SK-N-SH treated with all-trans-retinoic acid at 6 μM for 48 hours (cell line): ENCODE measurements at regions not wholly inside any gene's neighbourhood (a gene's known extent, or its start where the extent isn't known, plus 50 kb on each side); places are given as distances from the start of the nearest gene placed in this dataset.

Source experiments
- ATAC-seq: fragments of 200-7000 bp; cut with Tn5 transposase; 3 replicates; pipeline ENCODE4 v1.9.1; 2020; ENCODE audit warnings: mild to moderate bottlenecking, moderate library complexity
- ARNTL ChIP-seq: fragments of 450-650 bp; formaldehyde crosslinking; IDR thresholded peaks from 2 replicates; pipeline ENCODE4 v1.5.0; 2020; ENCODE audit warnings: low read depth, mild to moderate bottlenecking, moderate library complexity, borderline replicate concordance
- BACH2 ChIP-seq: fragments of 250-450 bp; sonication (Bioruptor Pico); IDR thresholded peaks from 2 replicates; pipeline ENCODE4 v1.9.0; 2021; ENCODE audit warnings: mild to moderate bottlenecking, borderline replicate concordance
- CSDC2 ChIP-seq: fragments of 250-450 bp; sonication (Bioruptor Pico); IDR thresholded peaks from 2 replicates; pipeline ENCODE4 v1.5.0; 2020; ENCODE audit warnings: mild to moderate bottlenecking, moderate library complexity
- ESRRG ChIP-seq: fragments of 250-450 bp; sonication (Bioruptor Pico); IDR thresholded peaks from 2 replicates; pipeline ENCODE4 v1.6.1; 2021; ENCODE audit warnings: mild to moderate bottlenecking
- GLIS3 ChIP-seq: fragments of 250-450 bp; sonication (Bioruptor Pico); IDR thresholded peaks from 2 replicates; pipeline ENCODE4 v1.5.0; 2020; ENCODE audit warnings: mild to moderate bottlenecking, moderate library complexity
- ISL1 ChIP-seq: fragments of 250-450 bp; sonication (Bioruptor Pico); IDR thresholded peaks from 2 replicates; pipeline ENCODE4 v2.1.2; 2022; ENCODE audit warnings: mild to moderate bottlenecking, moderate library complexity
- OSR1 ChIP-seq: fragments of 250-450 bp; sonication (Bioruptor Pico); IDR thresholded peaks from 2 replicates; pipeline ENCODE4 v1.8.0; 2022; ENCODE audit warnings: moderate library complexity, mild to moderate bottlenecking, inconsistent platforms
- PPARA ChIP-seq: fragments of 250-450 bp; sonication (Bioruptor Pico); IDR thresholded peaks from 2 replicates; pipeline ENCODE4 v1.5.0; 2020; ENCODE audit warnings: mild to moderate bottlenecking, borderline replicate concordance
- RARB ChIP-seq: fragments of 250-450 bp; sonication (Bioruptor Pico); IDR thresholded peaks from 2 replicates; pipeline ENCODE4 v1.8.0; 2021; ENCODE audit warnings: mild to moderate bottlenecking, moderate library complexity
- SNAI2 ChIP-seq: fragments of 250-450 bp; sonication (Bioruptor Pico); IDR thresholded peaks from 2 replicates; pipeline ENCODE4 v1.5.0; 2020; ENCODE audit warnings: mild to moderate bottlenecking, moderate library complexity
- TCF4 ChIP-seq: fragments of 250-450 bp; sonication (Bioruptor Pico); IDR thresholded peaks from 2 replicates; pipeline ENCODE4 v1.8.0; 2021; ENCODE audit warnings: mild to moderate bottlenecking, moderate library complexity, borderline replicate concordance
- TOX ChIP-seq: fragments of 250-450 bp; sonication (Bioruptor Pico); IDR thresholded peaks from 2 replicates; pipeline ENCODE4 v1.8.0; 2021; ENCODE audit warnings: mild to moderate bottlenecking, moderate library complexity, borderline replicate concordance
- ZC3H10 ChIP-seq: fragments of 250-450 bp; sonication (Bioruptor Pico); IDR thresholded peaks from 2 replicates; pipeline ENCODE4 v1.5.1; 2021; ENCODE audit warnings: mild to moderate bottlenecking, moderate library complexity
- ZFP3 ChIP-seq: fragments of 250-450 bp; sonication (Bioruptor Pico); IDR thresholded peaks from 2 replicates; pipeline ENCODE4 v1.5.0; 2020; ENCODE audit warnings: mild to moderate bottlenecking, moderate library complexity
- ZFP30 ChIP-seq: fragments of 450-650 bp; formaldehyde crosslinking; IDR thresholded peaks from 2 replicates; pipeline ENCODE4 v1.5.0; 2022; ENCODE audit warnings: mild to moderate bottlenecking, moderate library complexity
- ZNF565 ChIP-seq: fragments of 450-650 bp; formaldehyde crosslinking; conservative IDR thresholded peaks from 2 replicates; pipeline ENCODE4 v1.5.0; 2020; ENCODE audit warnings: low read depth, mild to moderate bottlenecking, moderate library complexity
- ZNF70 ChIP-seq: fragments of 450-650 bp; formaldehyde crosslinking; IDR thresholded peaks from 2 replicates; pipeline ENCODE4 v1.5.0; 2020; ENCODE audit warnings: mild to moderate bottlenecking, moderate library complexity
- ZNF8 ChIP-seq: fragments of 450-650 bp; formaldehyde crosslinking; IDR thresholded peaks from 2 replicates; pipeline ENCODE4 v1.5.0; 2020; ENCODE audit warnings: mild to moderate bottlenecking, moderate library complexity
- TF ChIP-seq, protein P1 (sequence below): fragments of 250-450 bp; sonication (Bioruptor Pico); IDR thresholded peaks from 2 replicates; pipeline ENCODE4 v1.8.0; 2020; ENCODE audit warnings: mild to moderate bottlenecking, moderate library complexity, borderline replicate concordance
- TF ChIP-seq, protein P2 (sequence below): fragments of 250-450 bp; sonication (Bioruptor Pico); IDR thresholded peaks from 2 replicates; pipeline ENCODE4 v1.5.1; 2021; ENCODE audit warnings: mild to moderate bottlenecking, moderate library complexity
- TF ChIP-seq, protein P3 (sequence below): fragments of 250-450 bp; sonication (Bioruptor Pico); IDR thresholded peaks from 2 replicates; pipeline ENCODE4 v1.8.0; 2021; ENCODE audit warnings: low read depth, mild to moderate bottlenecking, moderate library complexity, borderline replicate concordance
- TF ChIP-seq, protein P4 (sequence below): fragments of 250-450 bp; sonication (Bioruptor Pico); IDR thresholded peaks from 2 replicates; pipeline ENCODE4 v1.5.0; 2020; ENCODE audit warnings: mild to moderate bottlenecking, moderate library complexity

DNA sequence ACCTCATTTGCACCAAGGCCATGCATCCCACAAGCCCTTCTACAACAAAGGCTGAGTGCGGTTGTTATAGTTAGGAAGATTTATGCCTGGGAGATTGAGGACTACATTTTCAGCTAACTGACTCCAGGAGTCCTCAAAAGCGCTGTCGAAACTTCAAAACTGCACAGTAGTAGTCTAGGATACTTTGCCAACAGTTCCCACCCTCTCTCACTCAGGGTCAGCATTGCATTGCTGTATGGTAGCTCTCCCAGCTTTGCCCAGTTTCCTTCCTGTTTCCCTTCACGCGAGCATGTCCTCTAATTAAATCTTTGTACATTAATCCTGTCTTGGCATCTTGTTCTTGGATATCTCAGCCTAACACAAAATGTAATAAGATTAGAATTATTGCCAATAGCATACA is 420.6 kb upstream of the UBE2E3 start:
- peak; percentile 35; the same call in 1 of the 3 replicates for ATAC-seq
- TF ChIP-seq, protein P1, sequence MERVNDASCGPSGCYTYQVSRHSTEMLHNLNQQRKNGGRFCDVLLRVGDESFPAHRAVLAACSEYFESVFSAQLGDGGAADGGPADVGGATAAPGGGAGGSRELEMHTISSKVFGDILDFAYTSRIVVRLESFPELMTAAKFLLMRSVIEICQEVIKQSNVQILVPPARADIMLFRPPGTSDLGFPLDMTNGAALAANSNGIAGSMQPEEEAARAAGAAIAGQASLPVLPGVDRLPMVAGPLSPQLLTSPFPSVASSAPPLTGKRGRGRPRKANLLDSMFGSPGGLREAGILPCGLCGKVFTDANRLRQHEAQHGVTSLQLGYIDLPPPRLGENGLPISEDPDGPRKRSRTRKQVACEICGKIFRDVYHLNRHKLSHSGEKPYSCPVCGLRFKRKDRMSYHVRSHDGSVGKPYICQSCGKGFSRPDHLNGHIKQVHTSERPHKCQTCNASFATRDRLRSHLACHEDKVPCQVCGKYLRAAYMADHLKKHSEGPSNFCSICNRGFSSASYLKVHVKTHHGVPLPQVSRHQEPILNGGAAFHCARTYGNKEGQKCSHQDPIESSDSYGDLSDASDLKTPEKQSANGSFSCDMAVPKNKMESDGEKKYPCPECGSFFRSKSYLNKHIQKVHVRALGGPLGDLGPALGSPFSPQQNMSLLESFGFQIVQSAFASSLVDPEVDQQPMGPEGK, result no peak
- TF ChIP-seq ZFP30 (CRISPR knock-in tag) (no peak), ZNF8 (CRISPR knock-in tag) (no peak), OSR1 (CRISPR knock-in tag) (no peak), ZC3H10 (no peak), TOX (CRISPR knock-in tag) (no peak), ISL1 (CRISPR knock-in tag) (no peak), ZNF70 (no peak), BACH2 (CRISPR knock-in tag) (no peak), ESRRG (CRISPR knock-in tag) (no peak), ARNTL (CRISPR knock-in tag) (no peak), TCF4 (no peak), SNAI2 (CRISPR knock-in tag) (no peak), ZNF565 (CRISPR knock-in tag) (no peak), CSDC2 (CRISPR knock-in tag) (no peak), PPARA (CRISPR knock-in tag) (no peak)
- TF ChIP-seq, protein P2, sequence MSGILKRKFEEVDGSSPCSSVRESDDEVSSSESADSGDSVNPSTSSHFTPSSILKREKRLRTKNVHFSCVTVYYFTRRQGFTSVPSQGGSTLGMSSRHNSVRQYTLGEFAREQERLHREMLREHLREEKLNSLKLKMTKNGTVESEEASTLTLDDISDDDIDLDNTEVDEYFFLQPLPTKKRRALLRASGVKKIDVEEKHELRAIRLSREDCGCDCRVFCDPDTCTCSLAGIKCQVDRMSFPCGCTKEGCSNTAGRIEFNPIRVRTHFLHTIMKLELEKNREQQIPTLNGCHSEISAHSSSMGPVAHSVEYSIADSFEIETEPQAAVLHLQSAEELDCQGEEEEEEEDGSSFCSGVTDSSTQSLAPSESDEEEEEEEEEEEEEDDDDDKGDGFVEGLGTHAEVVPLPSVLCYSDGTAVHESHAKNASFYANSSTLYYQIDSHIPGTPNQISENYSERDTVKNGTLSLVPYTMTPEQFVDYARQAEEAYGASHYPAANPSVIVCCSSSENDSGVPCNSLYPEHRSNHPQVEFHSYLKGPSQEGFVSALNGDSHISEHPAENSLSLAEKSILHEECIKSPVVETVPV (CRISPR knock-in tag), result no peak
- TF ChIP-seq, protein P3, sequence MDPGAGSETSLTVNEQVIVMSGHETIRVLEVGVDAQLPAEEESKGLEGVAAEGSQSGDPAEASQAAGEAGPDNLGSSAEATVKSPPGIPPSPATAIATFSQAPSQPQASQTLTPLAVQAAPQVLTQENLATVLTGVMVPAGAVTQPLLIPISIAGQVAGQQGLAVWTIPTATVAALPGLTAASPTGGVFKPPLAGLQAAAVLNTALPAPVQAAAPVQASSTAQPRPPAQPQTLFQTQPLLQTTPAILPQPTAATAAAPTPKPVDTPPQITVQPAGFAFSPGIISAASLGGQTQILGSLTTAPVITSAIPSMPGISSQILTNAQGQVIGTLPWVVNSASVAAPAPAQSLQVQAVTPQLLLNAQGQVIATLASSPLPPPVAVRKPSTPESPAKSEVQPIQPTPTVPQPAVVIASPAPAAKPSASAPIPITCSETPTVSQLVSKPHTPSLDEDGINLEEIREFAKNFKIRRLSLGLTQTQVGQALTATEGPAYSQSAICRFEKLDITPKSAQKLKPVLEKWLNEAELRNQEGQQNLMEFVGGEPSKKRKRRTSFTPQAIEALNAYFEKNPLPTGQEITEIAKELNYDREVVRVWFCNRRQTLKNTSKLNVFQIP (CRISPR knock-in tag), result no peak
- TF ChIP-seq, protein P4, sequence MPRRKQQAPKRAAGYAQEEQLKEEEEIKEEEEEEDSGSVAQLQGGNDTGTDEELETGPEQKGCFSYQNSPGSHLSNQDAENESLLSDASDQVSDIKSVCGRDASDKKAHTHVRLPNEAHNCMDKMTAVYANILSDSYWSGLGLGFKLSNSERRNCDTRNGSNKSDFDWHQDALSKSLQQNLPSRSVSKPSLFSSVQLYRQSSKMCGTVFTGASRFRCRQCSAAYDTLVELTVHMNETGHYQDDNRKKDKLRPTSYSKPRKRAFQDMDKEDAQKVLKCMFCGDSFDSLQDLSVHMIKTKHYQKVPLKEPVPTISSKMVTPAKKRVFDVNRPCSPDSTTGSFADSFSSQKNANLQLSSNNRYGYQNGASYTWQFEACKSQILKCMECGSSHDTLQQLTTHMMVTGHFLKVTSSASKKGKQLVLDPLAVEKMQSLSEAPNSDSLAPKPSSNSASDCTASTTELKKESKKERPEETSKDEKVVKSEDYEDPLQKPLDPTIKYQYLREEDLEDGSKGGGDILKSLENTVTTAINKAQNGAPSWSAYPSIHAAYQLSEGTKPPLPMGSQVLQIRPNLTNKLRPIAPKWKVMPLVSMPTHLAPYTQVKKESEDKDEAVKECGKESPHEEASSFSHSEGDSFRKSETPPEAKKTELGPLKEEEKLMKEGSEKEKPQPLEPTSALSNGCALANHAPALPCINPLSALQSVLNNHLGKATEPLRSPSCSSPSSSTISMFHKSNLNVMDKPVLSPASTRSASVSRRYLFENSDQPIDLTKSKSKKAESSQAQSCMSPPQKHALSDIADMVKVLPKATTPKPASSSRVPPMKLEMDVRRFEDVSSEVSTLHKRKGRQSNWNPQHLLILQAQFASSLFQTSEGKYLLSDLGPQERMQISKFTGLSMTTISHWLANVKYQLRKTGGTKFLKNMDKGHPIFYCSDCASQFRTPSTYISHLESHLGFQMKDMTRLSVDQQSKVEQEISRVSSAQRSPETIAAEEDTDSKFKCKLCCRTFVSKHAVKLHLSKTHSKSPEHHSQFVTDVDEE, result no peak

DNA sequence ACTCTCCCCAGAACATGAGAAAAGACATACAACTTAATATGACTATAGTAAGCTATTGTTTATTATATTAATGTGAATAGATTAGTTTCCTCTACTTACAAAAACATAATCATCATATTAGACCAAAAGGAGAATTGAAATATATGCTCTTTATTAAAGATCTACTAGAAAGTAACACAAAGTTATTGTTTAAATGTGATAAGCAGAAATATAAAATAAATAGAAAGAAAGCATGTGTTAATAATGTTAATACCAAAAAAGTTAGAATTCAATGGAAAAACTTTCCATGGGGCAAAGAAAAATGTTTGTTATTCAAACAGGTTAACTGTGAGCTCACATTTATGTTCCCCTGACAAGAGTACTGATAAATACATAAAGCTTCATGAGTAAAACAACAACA is 421.4 kb upstream of the UBE2E3 start:
- no peak for ATAC-seq

DNA sequence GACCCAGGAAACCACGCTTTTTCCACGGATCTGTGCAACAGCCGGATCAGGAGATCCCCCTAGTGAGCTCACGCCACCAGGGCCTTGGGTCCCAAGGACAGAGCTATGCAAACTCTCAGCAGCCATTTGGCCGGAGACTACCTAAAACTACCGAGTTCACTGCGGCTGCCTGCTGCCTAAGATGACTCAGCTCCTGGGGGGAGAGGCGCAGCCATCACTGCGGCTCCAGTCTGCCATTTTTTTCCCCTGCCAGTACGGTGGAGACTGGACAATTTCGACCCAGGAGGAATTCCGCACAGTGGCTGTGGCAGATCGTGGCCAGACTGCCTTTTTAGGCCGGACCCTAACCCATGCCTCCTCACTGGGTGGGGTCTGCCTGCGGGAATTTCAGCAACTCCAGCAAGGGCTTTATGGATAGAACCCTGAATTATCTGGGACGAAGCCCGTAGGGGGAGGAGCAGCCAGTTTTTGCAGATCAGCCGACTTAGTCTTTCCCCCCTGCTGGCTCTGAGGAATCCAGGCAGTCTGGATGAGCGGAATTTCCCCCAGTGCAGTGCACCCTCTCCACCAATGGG is 424.9 kb upstream of the UBE2E3 start:
- no peak for ATAC-seq
- TF ChIP-seq ZFP3 (CRISPR knock-in tag) (no peak), RARB (no peak), ZNF70 (no peak), PPARA (CRISPR knock-in tag) (no peak), BACH2 (CRISPR knock-in tag) (no peak)
- TF ChIP-seq, protein P4, result no peak
- TF ChIP-seq, protein P1, result no peak

More for the DNA sequence above, 421.4 kb upstream of the UBE2E3 start:
- TF ChIP-seq GLIS3, result no peak
- TF ChIP-seq ZC3H10, result no peak
- TF ChIP-seq ZNF565 (CRISPR knock-in tag), result no peak
- TF ChIP-seq ISL1 (CRISPR knock-in tag), result no peak
- no peak for TF ChIP-seq ZNF8 (CRISPR knock-in tag)
- TF ChIP-seq BACH2 (CRISPR knock-in tag), result no peak
- no peak for TF ChIP-seq ZNF70
- no peak for TF ChIP-seq OSR1 (CRISPR knock-in tag)
- TF ChIP-seq, protein P3 (CRISPR knock-in tag), result no peak
